Keratinocyte (primary cell): ENCODE measurements at regions not wholly inside any gene's neighbourhood (a gene's known extent, or its start where the extent isn't known, plus 50 kb on each side); places are given as distances from the start of the nearest gene placed in this dataset.

Source experiments
- EZH2 ChIP-seq: IDR thresholded peaks from one replicate; pipeline ENCODE4 v1.6.1; 2012; ENCODE audit warnings: inconsistent platforms, mild to moderate bottlenecking, low read length, moderate library complexity
- TF ChIP-seq, protein P1 (sequence below), 3 experiments: IDR thresholded peaks in 1 of 3; conservative IDR thresholded peaks in 1 of 3; optimal IDR thresholded peaks in 1 of 3; 2 replicates in 2 of 3; 3 replicates in 1 of 3; pipeline versions ENCODE3 to v1.5.1; 2011; ENCODE audit warnings: low read length in 3 of 3, mild to moderate bottlenecking in 3 of 3, moderate library complexity in 2 of 3, control low read depth in 1 of 3, inconsistent platforms in 1 of 3; ENCODE audit not compliant: insufficient read depth in 2 of 3; ENCODE audit errors: extremely low read depth in 1 of 3

DNA sequence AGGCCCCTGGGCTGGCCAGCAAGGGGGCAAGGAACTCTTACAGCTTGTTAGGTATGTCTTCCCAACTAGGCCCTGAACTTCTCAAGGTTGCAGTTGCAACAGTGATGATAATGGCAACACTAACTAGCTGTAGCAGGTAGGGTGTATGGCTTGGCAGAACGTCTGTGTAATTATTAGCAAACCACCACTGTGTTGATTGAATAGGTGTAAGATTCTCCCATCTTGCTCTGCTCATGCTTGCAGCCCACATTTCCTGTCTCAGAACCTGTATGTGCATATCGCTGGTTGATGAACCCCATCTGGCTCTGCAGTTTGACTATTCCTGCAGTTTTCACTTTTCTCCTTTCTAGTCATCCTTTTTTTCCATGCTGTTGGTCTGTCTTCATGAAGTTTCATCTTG is 178.8 kb downstream of the KATNAL1 start:
- TF ChIP-seq, protein P1, sequence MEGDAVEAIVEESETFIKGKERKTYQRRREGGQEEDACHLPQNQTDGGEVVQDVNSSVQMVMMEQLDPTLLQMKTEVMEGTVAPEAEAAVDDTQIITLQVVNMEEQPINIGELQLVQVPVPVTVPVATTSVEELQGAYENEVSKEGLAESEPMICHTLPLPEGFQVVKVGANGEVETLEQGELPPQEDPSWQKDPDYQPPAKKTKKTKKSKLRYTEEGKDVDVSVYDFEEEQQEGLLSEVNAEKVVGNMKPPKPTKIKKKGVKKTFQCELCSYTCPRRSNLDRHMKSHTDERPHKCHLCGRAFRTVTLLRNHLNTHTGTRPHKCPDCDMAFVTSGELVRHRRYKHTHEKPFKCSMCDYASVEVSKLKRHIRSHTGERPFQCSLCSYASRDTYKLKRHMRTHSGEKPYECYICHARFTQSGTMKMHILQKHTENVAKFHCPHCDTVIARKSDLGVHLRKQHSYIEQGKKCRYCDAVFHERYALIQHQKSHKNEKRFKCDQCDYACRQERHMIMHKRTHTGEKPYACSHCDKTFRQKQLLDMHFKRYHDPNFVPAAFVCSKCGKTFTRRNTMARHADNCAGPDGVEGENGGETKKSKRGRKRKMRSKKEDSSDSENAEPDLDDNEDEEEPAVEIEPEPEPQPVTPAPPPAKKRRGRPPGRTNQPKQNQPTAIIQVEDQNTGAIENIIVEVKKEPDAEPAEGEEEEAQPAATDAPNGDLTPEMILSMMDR (optimal IDR thresholded peaks at IDR 0.05 in 1 of 3, IDR thresholded peaks at IDR 0.05 in 1 of 3, conservative IDR thresholded peaks at IDR 0.05 in 1 of 3; ENCODE audit: extremely low read depth in 1 of 3, insufficient read depth in 2 of 3, low read length in 3 of 3) = no peak
- TF ChIP-seq EZH2 = no peak
